ENCODE measurements at regions not wholly inside any gene's neighbourhood (a gene's known extent, or its start where the extent isn't known, plus 50 kb on each side); places are given as distances from the start of the nearest gene placed in this dataset.
A peak's percentile ranks its signal among the peaks of the same experiment; 100 is the strongest.
"Not testable (repeated sequence)": the region's sequence is repeated elsewhere in the genome, so short reads cannot be mapped to it uniquely, and the experiment has no call there.

DNA sequence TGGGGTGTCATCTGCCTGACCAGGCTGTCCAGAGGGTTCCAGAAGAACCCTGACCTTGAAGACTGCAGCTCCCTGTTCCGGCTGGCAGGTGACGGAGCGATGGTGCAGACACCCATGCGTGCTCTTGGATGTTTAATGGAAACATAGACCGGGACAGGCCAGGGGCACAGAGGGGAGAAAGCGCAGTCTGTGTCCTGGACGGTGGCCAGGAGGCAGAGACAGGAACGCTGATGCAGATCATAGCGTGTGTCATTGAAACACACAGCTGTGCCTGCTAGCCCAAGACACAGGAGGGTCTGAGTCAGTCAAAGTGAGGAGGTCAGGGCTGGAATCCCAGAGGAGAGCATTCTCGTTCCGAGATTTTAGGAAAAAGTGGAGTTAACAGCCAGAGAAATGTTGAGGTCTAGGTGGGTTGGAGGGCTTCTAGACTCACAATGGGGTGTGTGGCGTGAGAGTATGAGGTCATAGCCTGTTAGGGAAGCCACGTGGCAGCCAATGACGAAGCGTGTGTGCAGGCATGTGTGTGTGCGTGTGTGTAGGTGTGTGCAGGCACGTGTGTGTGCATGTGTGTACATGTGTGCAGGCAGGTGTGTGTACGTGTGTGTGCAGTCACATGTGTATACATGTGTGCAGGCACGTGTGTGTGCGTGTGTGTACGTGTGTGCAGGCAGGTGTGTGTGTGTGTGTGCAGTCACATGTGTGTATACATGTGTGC is 167.0 kb downstream of the ERMARD start:
- DNase-seq: no peak

DNA sequence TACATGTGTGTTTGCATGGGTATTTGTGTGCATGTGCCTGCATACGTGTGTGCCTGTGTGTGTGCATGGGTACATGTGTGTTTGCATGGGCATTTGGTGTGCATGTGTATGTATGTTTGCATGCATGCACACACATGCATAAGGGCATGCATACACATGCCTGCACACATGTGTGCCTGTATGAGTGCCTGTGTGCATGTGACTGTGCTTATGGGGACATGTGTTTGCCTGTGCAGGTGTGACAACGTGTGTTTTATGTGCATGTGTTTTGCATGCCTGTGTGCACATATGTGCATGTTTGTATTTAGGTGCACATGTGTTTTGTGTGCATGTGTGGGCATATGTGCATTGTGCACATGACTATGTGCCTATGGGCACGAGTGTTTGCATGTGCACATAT is 165.7 kb downstream of the ERMARD start:
- no peak for DNase-seq

GRCh38 chr6:169915769-169916550 is 164.5 kb downstream of the ERMARD start:
- no peak for DNase-seq

- DNase-seq: not testable (repeated sequence)
These were observed 162.3 kb downstream of the ERMARD start for GRCh38 chr6:169913745-169914144.

DNA sequence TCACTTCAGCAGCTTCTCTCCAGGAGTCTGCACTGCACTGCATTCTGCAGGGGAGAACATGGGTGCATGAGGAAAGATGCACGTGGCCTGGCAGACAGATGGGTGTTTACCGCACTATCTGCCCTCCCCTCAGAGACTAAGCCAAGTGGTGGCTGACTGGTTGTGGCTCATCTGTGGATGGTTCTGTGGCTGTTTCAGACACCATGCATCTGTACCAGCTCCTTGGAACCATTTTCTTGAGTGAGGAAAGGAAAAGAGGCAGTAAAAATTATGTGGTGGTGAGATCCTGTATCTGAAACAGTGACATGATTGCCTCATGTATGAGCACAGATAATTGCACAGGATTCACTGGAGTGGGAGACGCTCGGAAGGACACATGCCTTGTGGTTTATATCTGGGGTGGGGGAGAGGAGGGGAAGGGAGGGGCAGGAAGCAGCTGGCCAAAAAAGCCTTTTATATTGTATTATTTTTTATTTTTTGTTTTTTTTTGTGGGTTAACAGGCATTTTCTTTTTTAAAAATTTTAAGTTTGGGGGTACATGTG is 161.7 kb downstream of the ERMARD start:
- peak in 3 of 4 experiments; percentile 38 to 59 (median 39) for DNase-seq

DNA sequence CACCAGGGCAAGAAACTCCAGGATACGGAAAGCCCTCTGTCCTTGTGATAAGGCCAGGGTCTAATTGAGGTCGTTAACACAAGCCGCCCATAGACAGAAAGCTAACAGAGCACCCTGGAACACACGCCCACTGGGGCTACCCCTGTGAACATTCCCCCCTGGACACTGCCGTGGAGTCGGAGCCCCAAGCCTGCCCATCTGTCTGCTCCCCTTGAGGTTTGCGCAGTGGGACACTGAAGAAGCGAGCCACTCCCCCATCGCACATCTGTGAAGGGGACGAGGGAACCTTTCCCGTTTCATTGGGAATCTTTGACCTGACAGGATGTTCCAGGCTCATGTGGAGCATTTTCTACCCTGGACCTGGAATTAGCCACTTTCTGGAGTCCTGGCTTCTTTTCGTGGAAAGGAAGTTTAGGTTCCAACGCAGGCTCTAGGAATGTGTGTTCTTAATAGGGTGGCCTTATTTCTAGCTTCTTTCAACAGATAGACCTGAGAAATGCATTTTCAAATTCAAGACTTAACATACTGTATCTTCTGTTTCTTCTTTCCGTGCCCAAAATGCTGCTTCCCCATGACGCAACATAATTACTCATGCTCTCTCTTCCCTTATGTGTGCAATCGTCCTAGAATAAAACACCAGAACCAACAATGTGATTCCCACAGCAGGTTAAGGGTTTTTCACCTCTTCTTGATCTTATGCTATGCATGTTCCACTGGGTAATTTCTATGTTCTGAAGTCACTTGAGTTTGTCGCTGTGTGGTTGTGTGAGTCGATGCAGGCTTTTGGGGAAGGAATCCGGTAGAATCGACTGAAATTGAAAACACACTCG is 161.1 kb downstream of the ERMARD start:
- DNase-seq: peak; percentile 60 to 80 (median 68)

GRCh38 chr6:169911264-169912263 is 160.1 kb downstream of the ERMARD start:
- no peak for DNase-seq

- DNase-seq: no peak
These were observed 157.7 kb downstream of the ERMARD start for GRCh38 chr6:169909113-169909512.

DNA sequence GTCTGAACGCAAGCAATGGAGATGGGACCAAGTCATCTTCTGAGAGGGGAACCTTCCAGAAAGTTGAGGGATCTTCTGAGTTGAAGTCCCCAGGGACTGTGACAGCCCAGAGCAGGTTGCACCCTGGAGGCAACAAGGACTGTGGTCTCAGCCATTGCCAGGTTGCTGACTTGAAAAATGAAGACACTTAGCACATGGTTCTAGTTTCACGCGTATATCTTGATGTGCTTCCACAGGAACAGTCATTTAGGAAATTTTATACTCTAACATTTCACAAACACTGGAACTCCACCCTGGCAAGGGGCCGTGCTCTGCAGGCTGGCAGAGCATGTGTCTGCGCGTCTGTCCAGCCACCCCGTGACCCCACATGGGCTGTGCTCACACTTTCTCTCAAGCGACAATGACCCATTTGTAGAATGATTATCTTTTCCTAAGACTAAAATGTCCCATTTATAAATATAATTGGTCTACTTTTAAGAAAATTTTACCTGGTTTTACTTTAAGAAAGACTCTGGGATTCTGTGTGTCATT is 157.0 kb downstream of the ERMARD start:
- no peak for DNase-seq

GRCh38 chr6:169907419-169908115 is 156.1 kb downstream of the ERMARD start:
- DNase-seq: no peak

DNA sequence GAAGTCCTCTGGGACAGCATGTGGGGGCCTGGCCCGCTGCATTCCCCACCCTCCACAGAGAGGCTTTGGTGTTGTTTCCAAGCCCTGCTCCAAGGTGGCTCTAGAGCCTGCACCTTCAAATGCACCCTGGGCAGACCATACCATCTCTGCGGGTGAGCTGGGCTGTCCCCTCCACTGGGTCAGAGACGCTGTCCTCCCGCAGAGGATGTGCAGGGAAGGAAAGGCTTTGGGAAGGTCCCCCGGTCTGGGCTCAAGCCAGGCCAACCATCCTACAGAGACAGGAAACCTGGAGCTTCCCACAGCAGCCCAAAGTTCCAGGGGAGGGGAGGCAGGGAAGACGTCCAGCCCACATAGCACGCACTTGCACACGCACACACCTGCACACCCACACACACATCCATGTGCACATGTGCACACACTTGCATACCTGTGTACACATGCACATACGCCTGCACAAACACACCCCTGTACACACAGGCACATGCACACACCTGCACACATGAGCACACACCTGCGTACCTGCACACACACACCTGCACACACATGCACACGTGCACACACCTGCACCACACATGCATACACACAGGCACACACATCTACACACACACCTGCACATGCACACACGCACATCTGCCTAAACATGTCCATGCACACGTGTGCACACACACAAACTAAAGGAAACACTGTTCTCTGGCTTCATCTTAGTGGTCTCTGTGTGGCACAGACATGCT is 155.4 kb downstream of the ERMARD start:
- no peak for DNase-seq

- DNase-seq: no peak
These were observed 154.7 kb downstream of the ERMARD start for GRCh38 chr6:169906004-169906687.

GRCh38 chr6:169905041-169905807 is 153.8 kb downstream of the ERMARD start:
- no peak for DNase-seq

- DNase-seq: no peak
These were observed 152.9 kb downstream of the ERMARD start for GRCh38 chr6:169904051-169904922.

DNA sequence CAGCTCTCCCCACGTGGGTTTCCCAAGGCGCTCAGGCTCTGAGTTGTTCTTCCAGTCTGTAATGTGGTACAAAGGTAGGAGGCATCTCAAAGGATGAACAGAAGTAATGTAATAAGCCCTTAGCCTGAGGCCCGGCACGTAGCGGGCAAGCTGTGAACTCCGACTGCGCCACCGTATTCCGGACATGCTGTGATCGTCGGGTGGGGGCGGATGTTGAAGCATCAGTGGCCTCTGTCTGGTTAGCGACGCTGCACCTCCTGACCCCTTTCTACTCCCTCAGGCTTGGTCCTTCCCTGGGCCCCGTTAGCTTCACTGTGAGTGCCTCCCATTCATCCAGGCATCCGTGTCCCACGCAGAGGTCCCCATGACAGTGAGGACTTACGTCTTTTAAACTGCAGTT is 151.7 kb downstream of the ERMARD start:
- DNase-seq: no peak

DNA sequence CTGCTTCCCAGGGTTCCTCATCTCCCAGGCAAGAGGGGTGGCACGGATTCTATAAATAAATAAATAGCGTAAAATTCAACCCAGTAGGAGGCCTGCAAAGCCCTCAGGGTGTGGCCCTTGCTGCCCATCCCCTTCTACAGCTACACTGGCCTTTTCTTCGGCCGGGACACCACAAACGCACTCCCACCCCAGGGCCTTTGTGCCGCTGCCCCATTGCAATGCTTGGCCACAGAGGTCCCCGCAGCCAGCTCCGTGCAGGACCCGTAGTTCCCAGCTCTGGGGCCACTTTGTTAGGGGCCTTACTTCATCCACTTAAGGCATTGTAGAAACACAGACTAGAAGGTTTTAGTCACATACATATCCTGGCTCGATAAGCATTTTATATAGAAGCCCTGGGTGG is 151.2 kb downstream of the ERMARD start:
- DNase-seq: no peak

DNA sequence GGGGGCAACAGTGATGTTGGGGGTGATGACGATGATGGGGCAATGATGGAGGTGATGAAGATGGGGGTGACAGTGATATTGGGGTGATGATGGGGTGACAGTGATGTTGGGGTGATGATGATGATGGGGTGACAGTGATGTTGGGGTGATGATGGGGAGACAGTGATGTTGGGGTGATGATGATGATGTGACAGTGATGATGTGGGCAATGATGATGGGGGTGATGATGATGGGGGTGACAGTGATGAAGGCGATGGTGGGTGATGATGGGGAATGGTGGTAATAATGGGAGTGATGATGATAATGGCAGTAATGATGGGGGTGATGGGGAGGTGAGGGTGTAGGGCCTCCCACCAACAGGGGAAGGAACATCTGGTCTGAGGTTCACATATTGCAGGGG is 150.6 kb downstream of the ERMARD start:
- no peak for DNase-seq

Measured in suppressor macrophage (primary cell).